Neutrophil (primary cell): ENCODE measurements at regions not wholly inside any gene's neighbourhood (a gene's known extent, or its start where the extent isn't known, plus 50 kb on each side); places are given as distances from the start of the nearest gene placed in this dataset.

Source experiments
- H3K27ac ChIP-seq: fragments of 200-600 bp; sonication (generic); 2 replicates; pipeline ENCODE4 v1.5.1; 2016; ENCODE audit warnings: mild to moderate bottlenecking, moderate library complexity
- H3K27me3 ChIP-seq: fragments of 200-600 bp; sonication (generic); 2 replicates; pipeline ENCODE4 v1.6.0; 2016; ENCODE audit warnings: mild to moderate bottlenecking
- H3K36me3 ChIP-seq: fragments of 200-600 bp; sonication (generic); 2 replicates; pipeline ENCODE4 v1.5.1; 2017
- H3K4me1 ChIP-seq, 2 experiments: fragments of 200-600 bp in 1 of 2; sonication (generic) in 1 of 2; 1 replicate in 1 of 2; 2 replicates in 1 of 2; pipeline versions ENCODE4 v1.5.1 to v1.6.1; 2013 to 2016; ENCODE audit warnings: low read depth in 1 of 2, low read length in 1 of 2, mild to moderate bottlenecking in 1 of 2, moderate library complexity in 1 of 2; ENCODE audit not compliant: control insufficient read depth in 1 of 2, insufficient read depth in 1 of 2
- H3K4me3 ChIP-seq, 2 experiments: fragments of 200-600 bp in 1 of 2; sonication (generic) in 1 of 2; 1 replicate in 1 of 2; 2 replicates in 1 of 2; pipeline ENCODE4 v1.5.1; 2013 to 2016; ENCODE audit warnings: low read depth in 1 of 2, low read length in 1 of 2, mild to moderate bottlenecking in 1 of 2, moderate library complexity in 1 of 2
- H3K9me3 ChIP-seq: fragments of 200-600 bp; sonication (generic); 2 replicates; pipeline ENCODE4 v1.5.1; 2016
- CTCF ChIP-seq: fragments of 200-600 bp; sonication (generic); IDR thresholded peaks from 2 replicates; pipeline ENCODE4 v1.5.1; 2016; ENCODE audit warnings: antibody characterized with exemption

DNA sequence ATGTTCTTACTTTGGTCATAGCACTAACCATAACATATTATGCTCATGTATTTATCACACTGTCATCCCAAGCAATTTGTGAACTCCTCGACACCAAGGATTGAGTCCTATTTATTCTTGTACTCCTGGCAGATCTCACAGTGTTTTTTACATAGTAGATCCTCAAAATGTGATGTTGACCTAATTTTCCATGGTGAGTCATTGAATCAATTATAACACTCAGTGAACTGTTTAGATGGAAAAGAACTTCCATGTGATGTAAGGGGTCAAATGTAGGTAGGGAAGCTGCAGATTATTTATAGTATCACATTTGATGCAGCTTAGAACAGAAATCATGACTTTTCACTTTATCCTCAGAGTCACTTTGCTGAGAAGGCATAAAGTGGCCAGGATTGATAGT is 281.9 kb upstream of the ADAMTS5 start:
- Histone ChIP-seq H3K36me3 (no peaks in the 10 kb centered on the region), H3K4me1 (no peaks in the 10 kb centered on the region), H3K27me3 (no peaks in the 10 kb centered on the region), H3K4me3 (no peak overlapping the region), H3K27ac (no peak overlapping the region), H3K9me3 (no peaks in the 10 kb centered on the region)
- no peak for TF ChIP-seq CTCF

- no peaks in the 10 kb centered on the region for H3K36me3 ChIP-seq
Measured at GRCh38 chr21:27246741-27247140, 279.9 kb upstream of the ADAMTS5 start.

DNA sequence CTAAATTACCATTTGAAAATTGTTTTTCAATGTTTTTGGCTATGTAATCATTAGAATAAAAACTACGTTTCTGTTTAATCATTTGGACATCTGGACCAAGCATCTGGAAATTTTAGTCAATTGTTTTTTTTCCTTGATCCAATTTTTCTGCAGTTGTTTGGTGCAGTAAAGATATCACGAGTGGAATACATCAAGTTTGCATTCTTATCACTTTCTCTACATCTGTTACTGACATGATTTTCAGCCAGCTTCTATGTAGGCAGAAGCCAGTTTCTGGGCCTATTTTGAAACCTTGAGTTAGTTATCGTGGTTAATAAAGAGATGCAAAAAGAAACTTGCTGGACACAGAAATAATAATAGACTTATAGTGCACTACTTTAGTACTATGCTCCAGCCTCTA is 277.9 kb upstream of the ADAMTS5 start:
- H3K27me3 ChIP-seq: no peaks in the 10 kb centered on the region
- H3K36me3 ChIP-seq: no peaks in the 10 kb centered on the region
- H3K4me3 ChIP-seq: no peak overlapping the region
- TF ChIP-seq CTCF: no peak
- H3K9me3 ChIP-seq: no peaks in the 10 kb centered on the region
- H3K27ac ChIP-seq: no peak overlapping the region
- no peaks in the 10 kb centered on the region for H3K4me1 ChIP-seq

More at GRCh38 chr21:27246741-27247140, 279.9 kb upstream of the ADAMTS5 start:
- H3K9me3 ChIP-seq: no peaks in the 10 kb centered on the region
- H3K27me3 ChIP-seq: no peaks in the 10 kb centered on the region
- no peak overlapping the region for H3K27ac ChIP-seq
- no peak overlapping the region for H3K4me3 ChIP-seq
- H3K4me1 ChIP-seq: no peaks in the 10 kb centered on the region
- TF ChIP-seq CTCF: no peak

DNA sequence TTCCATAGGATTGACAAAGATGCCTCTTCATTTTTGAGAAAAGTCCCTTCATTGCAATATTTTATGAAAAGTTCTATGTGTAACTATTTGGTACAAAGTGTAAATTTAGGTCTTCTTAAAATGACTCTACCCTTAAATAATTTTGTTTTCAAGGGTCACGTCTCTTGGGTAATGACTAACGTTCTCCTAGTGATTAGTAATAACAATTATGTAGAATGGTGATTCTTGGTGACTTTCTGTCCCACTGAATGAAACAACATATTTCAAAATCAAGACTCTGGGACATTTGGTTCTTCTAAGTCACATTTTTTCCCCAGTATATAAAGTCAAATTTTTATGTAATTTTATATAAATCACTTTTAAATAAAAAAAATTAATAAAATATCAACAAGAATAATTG is 277.5 kb upstream of the ADAMTS5 start:
- Histone ChIP-seq H3K4me3 (no peak overlapping the region), H3K36me3 (no peaks in the 10 kb centered on the region), H3K4me1 (no peaks in the 10 kb centered on the region), H3K9me3 (no peaks in the 10 kb centered on the region), H3K27ac (no peak overlapping the region), H3K27me3 (no peaks in the 10 kb centered on the region)
- TF ChIP-seq CTCF: no peak

- no peak for TF ChIP-seq CTCF
- no peaks in the 10 kb centered on the region for H3K36me3 ChIP-seq
Measured at GRCh38 chr21:27240839-27241238, 274.0 kb upstream of the ADAMTS5 start.

DNA sequence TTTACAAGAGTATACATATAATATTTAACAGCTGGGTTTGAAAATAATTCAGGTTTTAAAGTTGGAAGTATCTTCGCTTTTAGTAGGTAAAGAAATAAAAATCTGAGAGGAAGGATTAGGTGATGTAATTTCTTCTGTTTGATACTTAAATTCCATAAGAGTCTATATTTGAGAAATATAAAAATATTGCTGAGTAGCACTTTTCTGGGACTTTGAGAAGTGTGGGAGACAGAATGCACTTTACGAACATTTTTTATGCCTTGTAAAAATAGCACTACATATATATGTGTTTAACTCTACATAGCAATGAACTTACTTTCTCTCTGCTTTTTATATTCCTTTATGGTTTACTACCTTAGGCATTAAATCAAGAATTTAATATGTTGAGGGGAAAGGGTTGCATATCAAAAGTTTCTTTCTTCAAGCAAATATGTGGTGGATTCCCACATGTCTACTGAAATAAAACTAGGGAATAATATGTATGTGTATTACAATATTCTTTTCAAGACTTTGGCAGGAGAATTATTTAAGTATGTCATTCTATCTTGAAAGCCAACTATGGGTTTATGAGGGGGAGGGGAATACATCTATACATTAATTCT is 266.7 kb upstream of the ADAMTS5 start:
- H3K27me3 ChIP-seq: no peaks in the 10 kb centered on the region
- no peak for TF ChIP-seq CTCF
- H3K4me1 ChIP-seq: no peaks in the 10 kb centered on the region

More at GRCh38 chr21:27240839-27241238, 274.0 kb upstream of the ADAMTS5 start:
- Histone ChIP-seq H3K9me3 (no peaks in the 10 kb centered on the region), H3K4me1 (no peaks in the 10 kb centered on the region), H3K27ac (no peak overlapping the region), H3K4me3 (no peak overlapping the region), H3K27me3 (no peaks in the 10 kb centered on the region)

More for the DNA sequence above, 266.7 kb upstream of the ADAMTS5 start:
- H3K9me3 ChIP-seq: no peaks in the 10 kb centered on the region
- no peak overlapping the region for H3K27ac ChIP-seq
- no peak overlapping the region for H3K4me3 ChIP-seq
- H3K36me3 ChIP-seq: no peaks in the 10 kb centered on the region
